ENCODE measurements at regions not wholly inside any gene's neighbourhood (a gene's known extent, or its start where the extent isn't known, plus 50 kb on each side); places are given as distances from the start of the nearest gene placed in this dataset.

GRCh38 chr1:168396508-168396907, 115.8 kb downstream of the TBX19 start:
- Histone ChIP-seq H3K4me1 (replicated peaks in 1 of 2) (no peaks in the 10 kb centered on the region), H3K4me3 (no peak overlapping the region), H3K36me3 (replicated peaks in 1 of 2) (no peaks in the 10 kb centered on the region), H3K9me3 (replicated peaks in 1 of 3) (no peaks in the 10 kb centered on the region), H3K27ac (no peak overlapping the region), H3K27me3 (no peaks in the 10 kb centered on the region)
- DNase-seq = no peak
- WGBS, 4 donors = 92 to 96% (median 93%) methylated on average over 2 of the region's 2 CpGs
- TF ChIP-seq CTCF (IDR thresholded peaks at IDR 0.05) (no peak), POLR2A (IDR thresholded peaks at IDR 0.05) (no peak)
- intact Hi-C loops (cut with DNase I) = no loop called here

GRCh38 chr1:168394858-168395257, 114.2 kb downstream of the TBX19 start:
- WGBS, 4 donors = 75 to 81% (median 79%) methylated on average over 1 of the region's 1 CpG
- no peak overlapping the region for H3K27ac ChIP-seq

DNA sequence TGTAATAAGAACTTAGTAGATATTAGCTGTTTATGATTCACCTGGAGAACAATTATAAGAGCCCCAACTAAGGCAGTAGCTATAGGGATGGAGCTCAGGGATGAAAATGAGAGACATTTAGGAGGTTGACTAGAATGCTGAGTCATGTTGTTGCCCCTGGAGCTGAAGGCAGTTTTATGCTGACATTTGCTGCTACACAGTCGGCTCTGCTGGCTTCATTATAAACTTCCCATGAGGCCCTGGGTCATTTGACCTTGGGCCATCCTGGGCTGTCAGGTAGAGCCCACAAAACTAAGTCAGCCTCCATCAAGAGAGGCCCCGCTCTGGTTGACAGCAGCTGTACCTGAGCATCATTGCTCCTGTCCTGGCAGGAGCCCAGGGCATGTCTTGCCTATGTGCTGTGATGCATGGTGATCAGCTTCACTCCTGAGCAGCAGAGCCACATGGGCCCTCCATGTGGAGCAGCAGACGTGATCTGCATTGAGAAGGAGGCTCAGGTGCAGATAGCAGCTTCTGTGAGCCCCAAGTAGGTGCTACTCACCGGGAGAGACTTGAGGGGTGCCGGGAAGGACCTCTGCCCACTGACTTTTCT, 112.4 kb downstream of the TBX19 start:
- H3K27me3 ChIP-seq = no peaks in the 10 kb centered on the region
- no peak overlapping the region for H3K27ac ChIP-seq
- H3K4me3 ChIP-seq = no peak overlapping the region
- no peaks in the 10 kb centered on the region for H3K4me1 ChIP-seq (replicated peaks in 1 of 2)
- WGBS, 4 donors = 53 to 72% (median 61%) methylated on average over 4 to 5 of the region's 5 CpGs
- H3K36me3 ChIP-seq (replicated peaks in 1 of 2) = no peaks in the 10 kb centered on the region
- intact Hi-C loops (cut with DNase I) = no loop called here
- TF ChIP-seq CTCF (IDR thresholded peaks at IDR 0.05) = no peak
- no peak for TF ChIP-seq POLR2A (IDR thresholded peaks at IDR 0.05)
- H3K9me3 ChIP-seq (replicated peaks in 1 of 3) = no peaks in the 10 kb centered on the region
- no peak for DNase-seq

More at GRCh38 chr1:168394858-168395257, 114.2 kb downstream of the TBX19 start:
- intact Hi-C loops (cut with DNase I) = no loop called here
- H3K4me1 ChIP-seq (replicated peaks in 1 of 2) = no peaks in the 10 kb centered on the region
- DNase-seq = no peak
- H3K36me3 ChIP-seq (replicated peaks in 1 of 2) = no peaks in the 10 kb centered on the region
- H3K9me3 ChIP-seq (replicated peaks in 1 of 3) = no peaks in the 10 kb centered on the region
- no peak overlapping the region for H3K4me3 ChIP-seq
- H3K27me3 ChIP-seq = no peaks in the 10 kb centered on the region
- no peak for TF ChIP-seq POLR2A (IDR thresholded peaks at IDR 0.05)
- TF ChIP-seq CTCF (IDR thresholded peaks at IDR 0.05) = no peak

DNA sequence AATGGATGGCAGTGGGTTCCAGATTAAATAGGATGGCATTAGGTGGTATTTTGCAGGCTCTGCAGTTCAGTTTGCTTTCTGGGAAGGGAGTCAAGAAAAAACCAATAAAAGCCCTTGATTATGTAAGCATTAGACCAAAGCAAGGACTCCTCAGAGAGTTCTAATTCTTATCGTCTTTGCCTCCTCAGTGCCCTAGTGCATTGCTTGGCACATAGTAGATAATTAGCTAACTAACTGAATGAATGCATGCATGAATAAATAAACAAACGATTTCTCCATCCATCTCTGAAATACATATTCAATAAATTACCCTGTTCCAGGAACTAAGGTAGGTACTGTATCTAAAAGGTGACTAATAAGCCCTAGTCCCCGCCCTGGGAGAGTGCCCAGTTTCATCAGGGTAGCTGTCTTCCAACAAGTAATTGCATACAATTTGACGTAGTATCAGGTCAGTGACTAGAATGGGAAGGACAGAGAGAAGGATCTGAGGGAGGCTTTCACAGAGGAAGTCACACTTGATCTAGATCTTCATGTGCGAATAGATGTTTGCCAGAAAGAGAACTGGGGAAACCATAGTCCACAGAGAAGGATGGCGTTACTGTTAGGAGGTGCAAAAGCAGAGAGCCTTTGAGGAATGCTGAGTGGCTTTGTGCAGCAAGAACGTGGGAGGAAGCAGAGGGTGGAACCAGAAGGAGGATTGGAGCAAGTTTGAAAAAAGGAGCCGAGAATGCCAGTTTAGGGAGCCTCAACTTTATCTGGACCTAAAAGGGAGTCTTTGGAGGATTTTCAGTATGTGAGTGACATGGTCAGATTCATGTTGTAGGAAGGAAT, 111.4 kb downstream of the TBX19 start:
- no peak overlapping the region for H3K27ac ChIP-seq

More for the DNA sequence above, 111.4 kb downstream of the TBX19 start:
- WGBS, 4 donors = 62 to 71% (median 68%) methylated on average over 8 of the region's 8 CpGs
- H3K4me3 ChIP-seq = no peak overlapping the region
- no peaks in the 10 kb centered on the region for H3K36me3 ChIP-seq (replicated peaks in 1 of 2)
- intact Hi-C loops (cut with DNase I) = no loop called here
- no peak for TF ChIP-seq POLR2A (IDR thresholded peaks at IDR 0.05)
- no peak for TF ChIP-seq CTCF (IDR thresholded peaks at IDR 0.05)
- H3K27me3 ChIP-seq = no peaks in the 10 kb centered on the region
- no peaks in the 10 kb centered on the region for H3K9me3 ChIP-seq (replicated peaks in 1 of 3)
- peak in 2 of 7 donors; percentile 18 to 60 for DNase-seq
- H3K4me1 ChIP-seq (replicated peaks in 1 of 2) = peaks cover 0 to 4% of the 10 kb centered on the region in 2 donors

All from adrenal gland (tissue), 9 donors.